GM21526 (cell line): ENCODE measurements at regions not wholly inside any gene's neighbourhood (a gene's known extent, or its start where the extent isn't known, plus 50 kb on each side); places are given as distances from the start of the nearest gene placed in this dataset.
"Not testable (repeated sequence)": the region's sequence is repeated elsewhere in the genome, so short reads cannot be mapped to it uniquely, and the experiment has no call there.

Source experiments
- ATAC-seq: cut with Tn5 transposase; IDR thresholded peaks from one replicate; pipeline ENCODE4 v1.9.1; 2021; ENCODE audit warnings: moderate library complexity; ENCODE audit not compliant: unreplicated experiment, low FRiP score

DNA sequence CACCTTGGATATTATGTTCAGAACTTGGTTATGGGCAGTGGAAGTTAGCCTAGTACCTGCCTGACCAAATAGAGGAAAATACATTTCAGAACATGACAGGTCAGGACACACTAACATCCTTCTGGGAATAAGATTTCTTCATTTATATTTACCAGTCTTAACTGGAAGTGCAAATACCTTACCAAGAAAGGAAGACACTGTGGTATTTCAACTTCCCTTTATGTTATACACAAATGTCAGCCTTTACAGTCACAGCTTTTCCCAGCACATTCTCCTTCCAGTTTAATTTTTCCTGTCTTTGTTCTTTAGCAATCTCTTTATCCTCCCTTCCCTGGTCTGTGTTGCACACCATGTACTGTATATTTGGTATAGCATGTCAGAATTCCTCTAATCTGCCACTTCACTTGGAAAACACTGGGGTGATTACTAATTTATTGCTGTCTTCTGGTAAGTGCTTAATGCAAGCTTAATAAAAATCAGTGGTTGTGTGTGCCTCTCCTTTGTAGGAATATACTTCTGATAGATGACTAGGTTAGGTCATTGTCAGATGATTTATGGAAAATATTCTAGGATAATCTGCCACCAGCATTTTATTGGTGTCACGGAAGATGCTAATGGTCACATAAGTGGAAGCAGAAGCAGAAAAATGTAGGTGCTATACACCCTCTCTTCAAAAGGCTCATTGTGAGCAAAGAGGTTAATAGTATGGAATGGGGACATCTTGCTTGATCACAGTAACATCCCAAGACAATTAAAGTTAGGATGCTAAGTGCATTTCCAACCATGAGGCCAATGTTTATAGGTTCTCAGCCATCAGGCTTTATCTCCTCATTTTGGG, 124.3 kb upstream of the STARD13 start:
- ATAC-seq: no peak

DNA sequence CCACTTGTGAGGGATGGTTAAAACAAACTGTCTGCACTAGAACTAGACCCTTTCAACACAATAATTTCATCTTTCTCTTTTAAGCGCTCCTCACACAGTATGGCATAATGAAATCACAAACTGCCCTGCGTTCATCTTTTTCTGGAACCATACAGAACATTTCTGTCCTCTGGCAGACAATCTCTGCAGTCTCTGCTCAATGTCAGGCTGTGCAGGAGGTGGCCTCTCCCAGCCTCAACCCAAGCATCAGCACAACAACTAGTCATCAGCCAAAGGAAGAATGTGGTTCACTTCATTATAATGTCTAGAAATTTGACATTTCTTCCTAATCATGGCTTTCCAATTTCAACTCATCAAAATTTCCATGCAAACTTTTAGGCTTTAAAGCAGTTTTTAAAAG, 125.1 kb upstream of the STARD13 start:
- ATAC-seq: no peak

DNA sequence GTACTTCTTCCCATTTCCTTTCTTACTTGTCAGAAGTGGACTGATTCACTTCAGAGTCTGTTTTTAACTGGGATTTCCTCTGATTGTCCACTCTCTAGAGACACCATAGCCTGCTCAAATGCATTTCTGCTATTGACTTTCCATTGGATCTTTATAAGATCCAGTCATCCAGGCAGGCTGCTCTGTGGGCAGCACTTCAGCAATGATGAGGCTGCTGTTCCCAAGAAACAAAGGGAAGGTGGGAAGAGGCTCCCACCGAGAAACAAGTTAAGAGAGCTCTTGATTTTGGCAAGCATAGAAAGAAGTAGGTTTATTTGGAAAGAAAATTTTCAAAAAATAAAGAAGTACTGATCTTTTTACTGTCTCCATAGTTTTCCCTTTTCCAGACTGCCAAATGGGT, 125.8 kb upstream of the STARD13 start:
- no peak for ATAC-seq

GRCh38 chr13:33415822-33416221, 130.3 kb upstream of the STARD13 start:
- no peak for ATAC-seq

DNA sequence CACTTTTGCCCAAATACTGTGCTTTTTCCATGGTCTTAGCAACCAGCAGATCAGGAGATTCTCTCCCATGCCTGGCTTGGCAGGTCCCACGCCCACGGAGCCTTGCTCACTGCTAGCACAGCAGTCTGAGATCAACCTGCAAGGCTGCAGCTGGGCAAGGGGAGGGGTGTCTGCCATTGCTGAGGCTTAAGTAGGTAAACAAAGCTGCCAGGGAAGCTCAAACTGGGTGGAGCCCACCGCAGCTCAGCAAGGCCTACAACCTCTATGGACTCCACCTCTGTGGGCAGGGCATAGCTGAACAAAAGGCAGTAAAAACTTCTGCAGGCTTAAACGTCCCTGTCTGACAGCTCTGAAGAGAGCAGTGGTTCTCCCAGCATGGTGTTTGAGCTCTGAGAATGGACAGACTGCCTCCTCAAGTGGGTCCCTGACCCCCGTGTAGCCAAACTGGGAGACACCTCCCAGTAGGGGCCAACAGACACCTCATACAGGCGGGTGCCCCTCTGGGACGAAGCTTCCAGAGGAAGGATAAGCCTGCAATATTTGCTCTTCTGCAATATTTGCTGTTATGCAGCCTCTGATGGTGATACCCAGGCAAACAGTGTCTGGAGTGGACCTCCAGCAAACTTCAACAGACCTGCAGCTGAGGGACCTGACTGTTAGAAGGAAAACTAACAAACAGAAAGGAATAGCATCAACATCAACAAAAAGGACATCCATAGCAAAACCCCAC, 132.8 kb upstream of the STARD13 start:
- not testable (repeated sequence) for ATAC-seq

GRCh38 chr13:33420117-33420516, 134.6 kb upstream of the STARD13 start:
- ATAC-seq: not testable (repeated sequence)

DNA sequence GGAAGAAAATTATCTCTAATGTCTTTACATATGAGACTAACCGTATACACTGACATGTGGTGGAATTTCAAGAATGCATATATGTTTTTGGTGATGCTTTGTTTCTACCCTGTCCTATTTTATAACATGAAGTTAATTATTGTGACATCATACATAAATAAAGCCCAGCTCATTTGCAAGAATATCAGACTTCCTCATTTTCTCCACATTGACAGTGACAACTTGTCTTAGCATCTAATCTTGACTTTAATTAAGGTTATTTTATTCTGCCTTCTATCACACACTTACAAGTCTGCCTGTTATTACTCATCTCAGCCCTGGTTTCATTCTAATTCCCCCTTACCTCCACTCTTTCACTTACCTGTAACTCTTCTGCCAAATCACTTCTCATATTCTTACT, 140.6 kb upstream of the STARD13 start:
- ATAC-seq: no peak

GRCh38 chr13:33433316-33433715, 147.8 kb upstream of the STARD13 start:
- ATAC-seq: no peak

GRCh38 chr13:33434676-33435075, 149.1 kb upstream of the STARD13 start:
- no peak for ATAC-seq

- no peak for ATAC-seq
Observed at GRCh38 chr13:33435207-33435606, 149.7 kb upstream of the STARD13 start.

DNA sequence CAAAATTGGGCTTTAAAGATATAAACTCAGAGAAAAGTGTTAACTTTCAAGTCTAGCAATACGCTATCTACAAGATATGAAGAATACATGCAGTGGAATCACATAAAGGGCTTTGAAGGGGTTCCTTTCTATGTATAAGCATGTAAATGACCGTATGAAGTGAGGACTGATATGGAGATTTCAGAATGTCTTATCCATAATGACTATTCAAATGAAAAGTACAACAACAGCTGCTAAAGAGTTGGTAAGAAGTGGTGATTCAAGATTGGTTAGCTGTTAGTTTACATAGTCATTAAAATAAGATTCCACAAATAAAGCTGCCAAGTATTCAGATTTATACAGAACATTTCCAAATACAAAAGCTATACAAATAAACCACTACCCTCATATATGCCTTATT, 153.4 kb upstream of the STARD13 start:
- no peak for ATAC-seq

- no peak for ATAC-seq
Observed at GRCh38 chr13:33441015-33441414, 155.5 kb upstream of the STARD13 start.

DNA sequence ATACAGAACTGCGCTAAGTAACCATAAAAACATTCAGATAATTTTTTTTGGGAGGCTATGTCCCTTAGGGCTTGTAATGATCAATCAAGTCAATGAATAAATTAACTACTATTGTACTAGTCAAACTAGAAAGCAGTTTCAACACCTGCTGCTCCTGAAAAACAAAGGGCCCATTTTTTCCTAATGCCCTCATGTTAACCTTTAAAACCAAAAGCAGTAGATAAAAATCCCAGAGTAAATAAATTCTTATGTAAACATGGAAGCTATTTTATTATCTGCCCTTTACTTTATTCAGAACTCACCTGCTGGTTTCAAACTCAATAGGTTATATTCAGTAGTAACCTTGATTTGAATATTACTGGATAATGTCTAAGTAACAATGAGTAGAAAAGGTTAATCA, 159.5 kb upstream of the STARD13 start:
- no peak for ATAC-seq

GRCh38 chr13:33445476-33445875, 159.9 kb upstream of the STARD13 start:
- no peak for ATAC-seq

- ATAC-seq: no peak
Observed at GRCh38 chr13:33446821-33447725, 161.5 kb upstream of the STARD13 start.

- no peak for ATAC-seq
Observed at GRCh38 chr13:33448889-33449288, 163.3 kb upstream of the STARD13 start.

- no peak for ATAC-seq
Observed at GRCh38 chr13:33450956-33451709, 165.6 kb upstream of the STARD13 start.

DNA sequence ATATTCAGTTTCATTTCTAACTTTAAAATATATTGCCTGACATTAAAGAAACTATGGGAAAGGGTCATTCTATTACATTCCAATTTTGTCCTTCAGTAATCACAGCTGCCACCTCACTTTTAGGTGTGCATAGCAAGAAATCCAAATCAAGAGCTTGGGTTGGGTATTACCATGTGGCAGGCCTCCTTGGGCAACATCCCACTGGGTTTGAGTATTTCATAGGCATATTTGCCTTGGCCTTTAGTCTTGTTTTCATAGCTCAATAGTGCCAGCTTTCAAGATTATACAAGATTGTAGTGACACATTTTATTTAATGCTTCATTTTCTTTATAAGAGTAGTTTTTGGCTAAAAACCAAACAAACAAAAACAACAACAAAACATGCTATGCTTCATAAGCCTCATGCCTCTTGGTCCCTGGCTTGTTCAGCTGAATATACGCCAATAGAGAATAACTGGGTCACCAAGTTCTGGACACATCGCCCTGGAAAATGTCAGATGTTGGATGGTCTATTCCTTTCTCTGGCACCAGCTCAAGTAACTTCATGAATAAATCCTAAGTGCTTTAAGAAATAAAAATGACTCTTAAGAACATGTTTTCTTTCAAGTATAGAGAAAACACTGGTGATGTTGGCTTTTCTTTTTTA, 167.4 kb upstream of the STARD13 start:
- no peak for ATAC-seq

GRCh38 chr13:33453936-33454335, 168.4 kb upstream of the STARD13 start:
- ATAC-seq: no peak
